ENCODE measurements at regions not wholly inside any gene's neighbourhood (a gene's known extent, or its start where the extent isn't known, plus 50 kb on each side); places are given as distances from the start of the nearest gene placed in this dataset.

DNA sequence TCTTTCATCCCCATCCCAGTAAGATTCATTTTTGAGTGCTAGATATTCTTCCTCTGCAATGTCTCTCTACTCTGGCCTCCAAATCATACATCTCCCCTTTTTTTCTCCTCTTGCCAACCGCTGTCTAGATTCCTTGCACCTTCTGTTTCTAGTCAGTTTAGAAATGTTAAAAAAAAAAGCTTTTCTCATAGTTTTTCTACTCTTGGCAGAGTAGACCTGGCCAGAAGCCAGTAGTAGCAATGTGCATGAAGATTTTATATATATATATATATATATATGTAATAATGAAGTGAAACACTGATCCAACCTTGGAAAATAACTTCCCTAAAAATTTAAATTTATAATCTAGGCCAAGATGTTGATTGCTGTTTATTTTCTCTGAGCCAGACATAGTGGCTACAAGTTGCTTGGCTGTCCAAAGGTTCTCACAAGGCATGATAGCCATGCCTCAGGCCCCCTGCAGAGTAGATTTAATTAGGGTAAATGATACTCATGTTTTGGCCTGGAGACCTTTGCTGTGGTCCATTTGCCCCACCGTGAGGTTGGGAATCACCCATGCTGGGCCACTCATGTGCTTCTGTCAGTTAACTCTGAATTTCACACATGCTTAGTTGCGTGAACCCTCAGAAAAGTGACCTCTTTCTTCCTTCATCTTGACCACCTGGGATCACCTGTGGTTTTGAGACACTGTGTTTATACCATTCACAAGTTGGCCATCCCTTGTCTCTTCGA is 103.4 kb upstream of the KCNE2 start:
- ChIA-PET POLR2A (no interaction called here), CTCF (interaction anchor here (1.4 kb wide), 1 partner anchor 23 kb away, joined by 4 read pairs; no protein-coding TSS in a partner anchor)
- Histone ChIP-seq H3K4me2 (no peak overlapping the region), H3K27ac (no peak overlapping the region), H3K9me3 (no peaks in the 10 kb centered on the region), H3K4me1 (no peaks in the 10 kb centered on the region), H3K4me3 (no peak overlapping the region)
- DNase-seq (ENCODE audit: low read depth in 1 of 2, low spot score in 1 of 2) (no peak), ATAC-seq (no peak), FAIRE-seq (no peak)
- WGBS (ENCODE audit: missing lambda C conversion rate), result 17% methylated on average over 3 of the region's 4 CpGs
- TF ChIP-seq RARB (CRISPR knock-in tag; IDR thresholded peaks at IDR 0.05) (no peak), KDM1A (IDR thresholded peaks at IDR 0.05; ENCODE audit: low read depth) (no peak), SREBF2 (IDR thresholded peaks at IDR 0.05) (no peak), HDAC2 (IDR thresholded peaks at IDR 0.05) (no peak), POLR2A (IDR thresholded peaks at IDR 0.05; ENCODE audit: low read length) (no peak), CHD2 (IDR thresholded peaks at IDR 0.05; ENCODE audit: low read length, partially characterized antibody) (no peak), HOXA7 (CRISPR knock-in tag; IDR thresholded peaks at IDR 0.05) (no peak), EHMT2 (IDR thresholded peaks at IDR 0.05; ENCODE audit: low read depth) (no peak), RNF2 (IDR thresholded peaks at IDR 0.05; ENCODE audit: borderline replicate concordance, low read depth) (no peak)
- TF ChIP-seq, protein P1, sequence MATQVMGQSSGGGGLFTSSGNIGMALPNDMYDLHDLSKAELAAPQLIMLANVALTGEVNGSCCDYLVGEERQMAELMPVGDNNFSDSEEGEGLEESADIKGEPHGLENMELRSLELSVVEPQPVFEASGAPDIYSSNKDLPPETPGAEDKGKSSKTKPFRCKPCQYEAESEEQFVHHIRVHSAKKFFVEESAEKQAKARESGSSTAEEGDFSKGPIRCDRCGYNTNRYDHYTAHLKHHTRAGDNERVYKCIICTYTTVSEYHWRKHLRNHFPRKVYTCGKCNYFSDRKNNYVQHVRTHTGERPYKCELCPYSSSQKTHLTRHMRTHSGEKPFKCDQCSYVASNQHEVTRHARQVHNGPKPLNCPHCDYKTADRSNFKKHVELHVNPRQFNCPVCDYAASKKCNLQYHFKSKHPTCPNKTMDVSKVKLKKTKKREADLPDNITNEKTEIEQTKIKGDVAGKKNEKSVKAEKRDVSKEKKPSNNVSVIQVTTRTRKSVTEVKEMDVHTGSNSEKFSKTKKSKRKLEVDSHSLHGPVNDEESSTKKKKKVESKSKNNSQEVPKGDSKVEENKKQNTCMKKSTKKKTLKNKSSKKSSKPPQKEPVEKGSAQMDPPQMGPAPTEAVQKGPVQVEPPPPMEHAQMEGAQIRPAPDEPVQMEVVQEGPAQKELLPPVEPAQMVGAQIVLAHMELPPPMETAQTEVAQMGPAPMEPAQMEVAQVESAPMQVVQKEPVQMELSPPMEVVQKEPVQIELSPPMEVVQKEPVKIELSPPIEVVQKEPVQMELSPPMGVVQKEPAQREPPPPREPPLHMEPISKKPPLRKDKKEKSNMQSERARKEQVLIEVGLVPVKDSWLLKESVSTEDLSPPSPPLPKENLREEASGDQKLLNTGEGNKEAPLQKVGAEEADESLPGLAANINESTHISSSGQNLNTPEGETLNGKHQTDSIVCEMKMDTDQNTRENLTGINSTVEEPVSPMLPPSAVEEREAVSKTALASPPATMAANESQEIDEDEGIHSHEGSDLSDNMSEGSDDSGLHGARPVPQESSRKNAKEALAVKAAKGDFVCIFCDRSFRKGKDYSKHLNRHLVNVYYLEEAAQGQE (IDR thresholded peaks at IDR 0.05), result no peak
- TF ChIP-seq, protein P2, sequence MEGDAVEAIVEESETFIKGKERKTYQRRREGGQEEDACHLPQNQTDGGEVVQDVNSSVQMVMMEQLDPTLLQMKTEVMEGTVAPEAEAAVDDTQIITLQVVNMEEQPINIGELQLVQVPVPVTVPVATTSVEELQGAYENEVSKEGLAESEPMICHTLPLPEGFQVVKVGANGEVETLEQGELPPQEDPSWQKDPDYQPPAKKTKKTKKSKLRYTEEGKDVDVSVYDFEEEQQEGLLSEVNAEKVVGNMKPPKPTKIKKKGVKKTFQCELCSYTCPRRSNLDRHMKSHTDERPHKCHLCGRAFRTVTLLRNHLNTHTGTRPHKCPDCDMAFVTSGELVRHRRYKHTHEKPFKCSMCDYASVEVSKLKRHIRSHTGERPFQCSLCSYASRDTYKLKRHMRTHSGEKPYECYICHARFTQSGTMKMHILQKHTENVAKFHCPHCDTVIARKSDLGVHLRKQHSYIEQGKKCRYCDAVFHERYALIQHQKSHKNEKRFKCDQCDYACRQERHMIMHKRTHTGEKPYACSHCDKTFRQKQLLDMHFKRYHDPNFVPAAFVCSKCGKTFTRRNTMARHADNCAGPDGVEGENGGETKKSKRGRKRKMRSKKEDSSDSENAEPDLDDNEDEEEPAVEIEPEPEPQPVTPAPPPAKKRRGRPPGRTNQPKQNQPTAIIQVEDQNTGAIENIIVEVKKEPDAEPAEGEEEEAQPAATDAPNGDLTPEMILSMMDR (IDR thresholded peaks at IDR 0.05), result no peak

DNA sequence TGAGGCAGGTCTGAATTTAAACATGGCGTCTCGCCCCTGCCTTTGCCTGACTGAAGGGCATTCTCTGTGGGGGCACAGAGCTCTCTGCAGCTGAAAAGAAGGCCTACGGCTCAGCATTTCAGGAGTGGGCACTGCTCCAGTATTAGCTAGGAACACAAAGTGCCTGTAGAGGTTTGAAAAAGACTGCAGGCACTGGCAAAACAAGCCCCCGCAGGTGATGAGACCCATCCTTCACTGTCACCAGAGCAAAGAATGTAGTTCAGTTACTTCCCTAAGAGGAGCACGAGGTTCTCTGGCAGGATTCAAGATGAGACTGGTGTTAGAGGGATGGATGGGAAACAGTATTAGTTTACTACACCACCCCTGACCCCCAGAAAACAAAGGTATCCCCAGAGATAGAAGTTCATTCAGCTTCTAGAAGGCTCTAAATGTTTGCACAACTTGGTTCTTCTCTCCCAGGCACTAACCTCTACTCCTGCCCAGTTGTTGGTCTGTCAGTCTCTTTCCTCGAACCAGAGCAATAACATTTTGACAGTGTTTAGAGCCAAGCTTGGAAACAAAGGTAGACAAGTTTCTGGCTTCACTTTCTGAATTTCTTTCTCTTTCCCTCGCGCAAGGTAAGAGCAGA is 101.9 kb upstream of the KCNE2 start:
- no peak for TF ChIP-seq CHD2 (IDR thresholded peaks at IDR 0.05; ENCODE audit: low read length, partially characterized antibody)
- TF ChIP-seq, protein P3, sequence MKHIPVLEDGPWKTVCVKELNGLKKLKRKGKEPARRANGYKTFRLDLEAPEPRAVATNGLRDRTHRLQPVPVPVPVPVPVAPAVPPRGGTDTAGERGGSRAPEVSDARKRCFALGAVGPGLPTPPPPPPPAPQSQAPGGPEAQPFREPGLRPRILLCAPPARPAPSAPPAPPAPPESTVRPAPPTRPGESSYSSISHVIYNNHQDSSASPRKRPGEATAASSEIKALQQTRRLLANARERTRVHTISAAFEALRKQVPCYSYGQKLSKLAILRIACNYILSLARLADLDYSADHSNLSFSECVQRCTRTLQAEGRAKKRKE (CRISPR knock-in tag; IDR thresholded peaks at IDR 0.05; ENCODE audit: low read depth), result no peak
- no peak for TF ChIP-seq FOSB (CRISPR knock-in tag; IDR thresholded peaks at IDR 0.05)
- TF ChIP-seq RNF2 (IDR thresholded peaks at IDR 0.05; ENCODE audit: borderline replicate concordance, low read depth), result no peak
- no peak for TF ChIP-seq HEYL (CRISPR knock-in tag; IDR thresholded peaks at IDR 0.05)
- no peak overlapping the region for H3K27ac ChIP-seq
- CTCF ChIA-PET, result interaction anchor here (1.2 kb wide), 1 partner anchor 338 kb away, joined by 3 read pairs; no protein-coding TSS in a partner anchor
- POLR2A ChIA-PET, result no interaction called here
- DNase-seq (ENCODE audit: low read depth in 1 of 2, low spot score in 1 of 2) (no peak), ATAC-seq (no peak), FAIRE-seq (no peak)
- H3K4me2 ChIP-seq, result no peak overlapping the region
- no peaks in the 10 kb centered on the region for H3K4me1 ChIP-seq
- H3K4me3 ChIP-seq, result no peak overlapping the region
- H3K9me3 ChIP-seq, result no peaks in the 10 kb centered on the region
- WGBS (ENCODE audit: missing lambda C conversion rate), result 32% methylated on average over 8 of the region's 8 CpGs

DNA sequence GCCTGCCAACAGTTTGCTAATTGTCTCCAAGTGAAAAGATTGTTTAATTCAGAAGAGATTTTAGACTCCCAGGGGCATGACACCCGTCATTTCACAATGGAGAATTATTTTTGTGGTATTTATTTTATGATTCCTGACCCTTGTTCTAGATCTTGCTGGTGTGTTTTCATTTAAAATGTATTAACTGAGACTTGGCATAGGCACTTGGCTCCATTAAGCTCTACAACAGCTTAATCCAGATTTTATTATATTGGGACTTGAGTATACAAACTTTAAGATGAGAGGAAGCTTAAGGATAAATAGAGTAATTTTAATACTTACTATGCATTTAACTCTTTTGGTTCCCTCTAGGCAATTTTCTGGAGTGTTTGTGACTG is 101.3 kb upstream of the KCNE2 start:
- no peak for ATAC-seq
- DNase-seq (ENCODE audit: low read depth in 1 of 2, low spot score in 1 of 2), result no peak
- Histone ChIP-seq H3K27ac (no peak overlapping the region), H3K4me2 (no peak overlapping the region), H3K9me3 (no peaks in the 10 kb centered on the region), H3K4me3 (no peak overlapping the region), H3K4me1 (no peaks in the 10 kb centered on the region)
- CTCF ChIA-PET, result interaction anchor here (1.2 kb wide), 1 partner anchor 338 kb away, joined by 3 read pairs; no protein-coding TSS in a partner anchor
- no peak for TF ChIP-seq ZNF302 (CRISPR knock-in tag; IDR thresholded peaks at IDR 0.05)
- TF ChIP-seq, protein P4, sequence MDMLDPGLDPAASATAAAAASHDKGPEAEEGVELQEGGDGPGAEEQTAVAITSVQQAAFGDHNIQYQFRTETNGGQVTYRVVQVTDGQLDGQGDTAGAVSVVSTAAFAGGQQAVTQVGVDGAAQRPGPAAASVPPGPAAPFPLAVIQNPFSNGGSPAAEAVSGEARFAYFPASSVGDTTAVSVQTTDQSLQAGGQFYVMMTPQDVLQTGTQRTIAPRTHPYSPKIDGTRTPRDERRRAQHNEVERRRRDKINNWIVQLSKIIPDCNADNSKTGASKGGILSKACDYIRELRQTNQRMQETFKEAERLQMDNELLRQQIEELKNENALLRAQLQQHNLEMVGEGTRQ (IDR thresholded peaks at IDR 0.05), result no peak
- TF ChIP-seq JUNB (IDR thresholded peaks at IDR 0.05), result no peak
- no peak for TF ChIP-seq KDM1A (IDR thresholded peaks at IDR 0.05; ENCODE audit: low read depth)
- no peak for TF ChIP-seq ZC3H11A (IDR thresholded peaks at IDR 0.05)
- TF ChIP-seq ESRRA (IDR thresholded peaks at IDR 0.05; ENCODE audit: borderline replicate concordance, low read length), result no peak
- no peak for TF ChIP-seq RAD21 (conservative IDR thresholded peaks at IDR 0.05 in 1 of 2, IDR thresholded peaks at IDR 0.05 in 1 of 2)
- no peak for TF ChIP-seq FOSL2 (IDR thresholded peaks at IDR 0.05)
- TF ChIP-seq FOSL2 (CRISPR knock-in tag; IDR thresholded peaks at IDR 0.05), result no peak
- TF ChIP-seq RARB (CRISPR knock-in tag; IDR thresholded peaks at IDR 0.05), result no peak
- no peak for FAIRE-seq
- POLR2A ChIA-PET, result no interaction called here
- WGBS (ENCODE audit: missing lambda C conversion rate), result 4% methylated on average over 1 of the region's 1 CpG
